NCI-H1105 treated with DMSO at 0.1 percent for 48 hours (cell line): ENCODE measurements at regions not wholly inside any gene's neighbourhood (a gene's known extent, or its start where the extent isn't known, plus 50 kb on each side); places are given as distances from the start of the nearest gene placed in this dataset.

Experiments used
- DNase-seq: peaks from one replicate; lab custom pipeline; 2025; lab: John Stamatoyannopoulos, UW

DNA sequence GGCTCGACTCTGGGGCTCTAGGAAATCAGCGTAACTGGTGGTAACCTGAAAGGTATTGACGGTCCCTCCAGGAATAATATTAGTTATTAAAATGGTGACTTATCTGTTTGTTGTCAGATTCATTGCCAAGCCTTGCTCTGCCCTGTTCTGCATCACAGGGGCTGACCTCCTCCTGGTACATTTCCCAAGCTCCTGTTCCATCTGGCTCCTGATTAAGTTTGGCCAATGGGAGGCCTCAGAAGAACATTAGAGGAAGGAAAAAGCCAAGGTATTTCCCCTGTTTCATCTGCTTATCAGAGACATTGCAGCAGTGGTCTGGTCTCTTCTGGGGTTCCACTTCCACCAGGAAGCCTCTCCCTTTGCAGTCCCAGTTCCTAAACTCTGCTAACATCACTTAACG is 527.0 kb downstream of the TNS1 start:
- no peak for DNase-seq

DNA sequence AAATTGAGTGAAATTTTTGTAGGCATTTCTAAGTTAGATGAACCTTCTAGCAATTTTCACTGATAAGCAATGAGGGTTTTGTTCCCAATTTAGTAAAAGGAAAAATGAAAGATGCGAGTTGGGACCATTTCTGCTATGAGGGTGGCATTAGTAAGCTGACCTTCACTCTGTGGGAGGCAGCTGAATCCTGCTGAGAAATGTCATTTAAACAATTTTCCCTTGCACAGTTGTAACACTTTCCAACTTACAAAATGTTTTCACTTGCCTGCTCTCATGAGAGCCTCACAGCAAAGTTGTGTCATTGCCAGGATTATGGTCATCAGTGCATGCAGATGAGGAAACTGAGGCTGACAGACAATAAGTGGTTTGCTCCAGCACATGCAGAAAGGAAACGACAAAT is 527.7 kb downstream of the TNS1 start:
- no peak for DNase-seq

DNA sequence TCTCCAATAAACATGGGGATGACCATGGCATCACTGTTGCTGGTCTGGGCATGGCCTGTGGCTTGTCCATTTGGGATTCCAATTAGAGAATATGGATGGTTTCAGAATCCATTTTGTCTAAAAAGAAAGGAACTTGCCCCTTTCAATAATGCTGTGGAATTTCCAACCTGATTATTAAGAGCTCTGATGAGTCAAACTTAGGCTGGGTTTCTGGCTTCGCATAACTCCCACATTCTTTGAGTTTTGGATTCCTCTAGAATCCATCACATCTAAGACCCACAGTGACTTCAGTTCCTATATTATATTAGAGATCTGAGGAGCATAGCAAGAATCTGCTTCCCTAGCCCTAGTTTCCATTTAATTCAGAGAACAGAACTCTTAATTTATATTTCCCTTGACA is 531.5 kb downstream of the TNS1 start:
- DNase-seq, result no peak

DNA sequence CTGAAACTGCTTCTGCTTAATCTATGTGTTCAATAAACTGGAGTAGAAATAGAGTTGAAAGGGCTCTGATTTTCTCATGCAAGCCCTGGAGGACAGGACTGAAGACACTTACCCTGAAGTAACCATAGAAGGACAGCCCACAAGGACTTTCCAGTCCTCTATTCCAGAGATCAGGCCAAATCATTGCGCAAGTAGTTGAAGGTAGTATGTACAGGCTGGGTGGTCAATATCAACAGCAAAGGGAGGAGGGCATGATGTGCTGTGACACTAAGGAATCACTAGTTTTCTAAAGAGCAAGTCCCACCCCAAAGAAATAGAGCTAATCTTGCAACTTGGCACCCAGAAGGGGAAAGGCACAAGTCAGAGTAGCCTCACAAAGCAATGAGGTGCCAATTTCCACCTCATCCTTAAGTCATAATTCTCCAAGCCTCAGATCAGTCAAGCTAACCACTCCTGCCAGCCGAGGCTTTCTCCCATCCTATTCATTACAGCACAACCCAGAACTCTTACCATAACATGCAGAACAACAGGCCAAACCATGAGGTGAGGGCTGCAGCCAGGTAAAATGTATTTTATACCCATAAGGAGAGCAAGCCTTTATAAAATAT is 533.5 kb downstream of the TNS1 start:
- no peak for DNase-seq

DNA sequence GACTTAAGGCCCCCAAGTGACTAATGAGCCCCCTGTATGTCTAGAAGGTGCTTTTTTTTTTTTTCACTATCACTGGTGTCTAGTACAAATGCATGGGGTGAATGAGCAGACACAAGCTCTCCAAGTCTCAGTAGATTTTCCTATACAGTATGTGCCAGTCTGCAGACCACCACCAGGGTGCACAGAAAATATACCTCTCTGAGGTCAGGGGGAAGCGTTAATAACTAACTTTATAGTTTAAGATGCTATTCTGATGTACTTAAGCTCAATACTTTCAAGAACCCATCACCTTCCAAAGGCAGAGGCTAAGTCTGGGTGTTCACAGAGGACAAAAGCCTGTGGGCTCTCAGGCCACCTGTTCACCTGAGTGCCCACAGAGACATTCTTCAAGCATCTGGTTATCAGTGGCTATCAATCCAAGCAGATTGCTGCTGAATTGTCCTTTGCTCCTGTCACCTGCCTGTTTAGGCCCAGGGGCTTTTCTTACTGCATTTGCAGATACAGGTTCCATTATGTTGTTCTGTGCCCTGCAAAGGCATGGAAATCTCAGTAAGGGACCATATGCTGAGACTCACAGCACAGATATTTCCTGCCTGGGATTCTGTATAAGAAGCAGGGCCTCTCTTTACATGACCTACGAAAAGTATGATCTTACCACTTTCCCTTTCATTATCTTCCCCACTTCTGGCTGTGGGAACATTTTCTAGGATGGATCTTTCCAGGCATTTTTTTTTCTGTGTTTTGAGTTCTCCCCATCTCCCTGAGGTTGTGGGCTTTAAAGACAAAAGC is 534.6 kb downstream of the TNS1 start:
- DNase-seq, result no peak

DNA sequence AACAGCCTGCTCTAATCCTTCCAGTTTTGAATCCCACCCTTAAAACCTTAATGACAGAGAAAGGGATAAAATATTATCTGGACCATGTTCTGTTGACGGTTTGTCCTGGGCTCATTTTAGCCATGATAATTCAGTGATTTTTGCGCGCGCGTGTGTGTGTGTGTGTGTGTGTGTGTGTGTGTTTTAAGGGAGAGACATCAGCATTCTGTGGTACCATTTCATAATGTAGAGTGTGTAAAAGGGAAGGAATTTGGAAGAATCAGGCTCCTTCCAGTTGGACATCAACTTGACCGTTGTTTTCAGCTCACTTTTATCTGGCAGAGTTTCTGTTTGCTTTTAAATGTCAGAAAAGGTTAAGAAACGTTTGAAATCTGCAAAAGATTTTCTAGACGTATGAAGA is 535.5 kb downstream of the TNS1 start:
- DNase-seq, result no peak

DNA sequence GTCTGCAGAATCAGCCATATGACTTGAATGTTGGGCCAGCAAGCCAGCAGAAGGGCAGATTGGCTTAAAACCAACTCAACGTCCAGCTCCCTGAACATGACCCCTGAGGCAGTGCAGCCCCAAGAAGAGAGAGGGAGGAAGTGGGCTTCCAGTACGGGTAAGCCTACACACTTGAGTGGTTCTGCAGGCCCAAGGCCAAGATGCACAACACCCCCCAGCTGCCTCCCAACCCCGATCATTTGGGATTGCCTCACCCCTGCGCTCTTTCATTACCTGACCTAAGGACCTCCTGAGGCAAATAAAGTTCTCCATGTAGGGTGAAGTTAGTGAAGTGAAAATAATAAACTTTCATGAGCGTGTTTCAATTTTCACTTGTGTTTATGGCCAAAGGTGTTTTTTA is 536.0 kb downstream of the TNS1 start:
- DNase-seq, result no peak

DNA sequence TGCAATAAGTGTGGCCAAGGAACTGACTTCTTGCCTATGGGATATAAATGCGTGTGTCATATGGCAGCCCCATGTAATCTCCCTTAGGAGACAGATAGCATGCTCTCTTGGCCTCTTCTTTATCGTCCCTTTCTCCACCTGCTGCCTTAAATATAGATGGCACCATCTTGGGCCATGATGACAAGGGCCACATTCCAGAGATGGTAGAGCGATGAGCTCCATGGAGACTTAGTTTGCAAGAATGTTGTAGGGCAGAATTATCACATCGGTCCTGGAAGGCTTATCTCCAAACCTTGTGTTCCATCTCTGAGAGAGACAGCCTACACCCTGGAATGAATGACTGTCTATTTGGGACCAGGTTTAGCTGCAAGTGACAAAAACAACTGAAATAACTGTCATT is 536.7 kb downstream of the TNS1 start:
- no peak for DNase-seq

DNA sequence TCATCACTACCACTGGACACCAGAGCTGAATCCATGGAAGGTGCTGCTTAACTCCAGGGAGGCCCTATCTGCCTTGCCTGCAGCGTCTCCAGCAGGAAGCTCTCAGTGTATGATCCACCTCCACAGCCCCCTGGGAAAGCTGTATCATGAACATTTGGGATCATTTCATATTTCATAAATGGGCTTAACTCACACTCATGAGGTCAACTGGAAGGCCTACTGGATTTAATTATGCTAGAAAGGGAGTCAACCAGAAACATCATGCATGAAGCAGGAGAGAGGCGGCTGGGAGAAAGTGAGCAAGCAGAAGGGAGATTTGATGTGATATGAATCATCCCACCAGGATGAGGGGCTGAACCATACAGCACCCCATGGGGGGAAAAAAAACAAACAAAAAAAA is 537.7 kb downstream of the TNS1 start:
- DNase-seq, result no peak

DNA sequence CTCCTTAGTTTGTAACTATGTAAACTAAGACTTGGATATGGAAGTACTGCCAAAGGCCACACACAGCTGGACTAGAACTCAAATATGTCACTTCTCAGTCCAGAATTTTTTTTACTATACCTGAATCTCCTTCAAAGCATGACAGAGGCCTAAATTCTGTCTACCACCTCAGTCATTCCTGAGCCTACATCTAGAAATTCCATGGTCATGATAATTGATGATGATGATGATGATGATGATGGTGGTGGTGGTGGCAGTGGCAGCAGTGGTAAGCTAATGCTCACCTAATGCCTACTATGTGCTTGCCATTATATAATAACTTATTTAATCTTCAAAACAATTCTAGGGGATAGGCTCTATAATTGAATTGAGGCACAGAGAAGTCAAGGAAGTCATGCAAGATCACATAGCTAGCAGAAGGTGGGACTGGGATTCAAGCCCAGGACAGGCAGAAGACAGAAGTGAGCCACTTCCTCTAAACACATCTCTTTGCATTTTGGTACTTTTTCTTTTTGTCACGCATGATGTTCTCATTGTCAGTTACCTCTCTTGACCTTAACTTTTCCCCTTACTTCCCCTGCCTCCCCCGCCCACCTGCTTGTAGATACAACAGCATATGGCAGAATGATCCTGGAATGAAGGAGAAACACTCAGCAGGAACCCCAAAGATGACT is 539.3 kb downstream of the TNS1 start:
- DNase-seq, result no peak

DNA sequence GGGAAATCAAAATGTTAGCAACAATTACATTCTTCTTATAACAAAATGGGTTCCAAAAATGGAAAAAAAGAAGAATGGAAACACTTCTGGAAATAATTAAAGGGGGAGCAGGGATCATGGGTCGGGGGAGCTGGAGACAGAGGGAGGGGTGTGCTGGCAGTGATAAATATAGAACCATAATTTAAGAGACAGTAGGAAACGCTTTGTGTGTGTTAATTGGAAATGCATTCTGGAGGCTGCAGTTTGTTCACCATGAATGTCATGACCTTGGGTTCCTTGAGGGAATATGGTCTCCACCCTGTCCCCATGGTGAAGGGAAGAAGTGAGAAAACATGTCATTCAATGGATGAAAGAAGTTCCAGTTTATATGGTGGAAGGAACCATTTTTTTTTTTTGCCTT is 540.7 kb downstream of the TNS1 start:
- DNase-seq, result no peak

DNA sequence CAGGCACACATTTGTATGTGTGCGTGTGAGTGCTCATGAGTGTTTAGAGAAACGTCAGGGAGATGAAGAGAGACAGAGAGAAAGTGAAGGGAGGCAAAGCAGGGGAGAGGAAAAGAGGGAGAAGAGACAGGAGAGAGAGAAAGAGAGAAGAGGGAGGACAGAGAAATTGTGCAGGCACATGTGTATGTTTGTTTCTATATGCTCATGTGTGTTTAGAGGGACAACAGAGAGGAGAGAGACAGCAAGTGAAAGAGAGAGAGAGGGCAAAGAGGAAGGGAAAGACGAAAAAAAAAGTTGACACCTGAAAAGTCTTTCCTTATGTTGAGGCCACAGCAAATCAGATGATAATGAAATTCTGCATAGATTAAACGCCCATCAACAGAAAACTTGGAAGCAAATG is 541.1 kb downstream of the TNS1 start:
- DNase-seq, result no peak

DNA sequence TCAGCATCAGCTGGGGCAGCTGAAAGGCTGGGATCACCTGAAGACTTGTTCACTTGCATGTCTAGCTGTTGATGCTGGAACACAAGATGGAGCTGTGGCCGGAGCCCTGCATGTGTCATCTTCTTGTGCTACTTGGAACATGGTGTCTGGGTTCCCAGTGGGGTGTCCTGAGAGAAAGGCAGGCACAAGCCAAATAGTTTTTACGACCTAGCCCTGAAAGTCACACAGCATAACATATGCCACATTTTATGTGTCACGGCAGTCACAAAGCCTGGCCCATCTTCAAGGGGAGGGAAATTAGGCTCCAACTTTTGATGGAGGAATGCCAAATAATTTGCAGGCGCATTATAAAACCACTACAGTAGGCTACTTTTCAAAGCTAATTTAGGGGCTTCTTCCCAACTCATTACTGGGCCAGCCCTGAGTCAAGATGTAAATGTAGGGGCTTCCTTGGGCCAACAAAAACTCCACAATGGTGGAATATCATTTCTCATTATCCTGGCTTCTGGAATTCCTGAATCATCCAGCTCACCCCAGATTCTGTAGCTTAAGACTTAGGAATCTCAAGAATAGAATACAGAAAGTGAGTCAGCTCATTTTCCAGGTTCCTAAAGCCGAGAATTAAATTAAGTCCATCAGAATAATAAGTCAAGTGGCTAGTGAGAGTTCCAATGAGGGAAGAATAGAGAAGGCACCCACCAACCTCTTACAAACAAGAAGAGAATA is 543.0 kb downstream of the TNS1 start:
- DNase-seq, result no peak

DNA sequence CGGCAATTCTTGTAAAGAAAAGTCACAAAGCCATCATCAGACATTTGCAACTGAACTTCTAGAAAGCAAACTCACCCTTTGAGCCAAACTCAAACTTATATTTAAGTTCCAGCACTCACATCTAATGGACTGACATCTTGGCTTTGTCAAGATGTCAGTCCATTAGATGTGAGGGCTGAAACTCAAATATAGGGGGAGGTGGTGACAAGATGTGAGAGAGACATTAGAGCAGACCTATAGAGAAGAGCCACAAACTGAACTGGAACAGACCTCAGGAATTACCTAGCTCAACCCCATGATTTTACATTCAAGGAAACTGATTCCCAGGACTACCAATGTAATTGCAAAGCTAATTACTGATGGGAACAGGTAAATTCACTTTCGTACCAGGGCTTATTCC is 543.8 kb downstream of the TNS1 start:
- DNase-seq, result no peak

DNA sequence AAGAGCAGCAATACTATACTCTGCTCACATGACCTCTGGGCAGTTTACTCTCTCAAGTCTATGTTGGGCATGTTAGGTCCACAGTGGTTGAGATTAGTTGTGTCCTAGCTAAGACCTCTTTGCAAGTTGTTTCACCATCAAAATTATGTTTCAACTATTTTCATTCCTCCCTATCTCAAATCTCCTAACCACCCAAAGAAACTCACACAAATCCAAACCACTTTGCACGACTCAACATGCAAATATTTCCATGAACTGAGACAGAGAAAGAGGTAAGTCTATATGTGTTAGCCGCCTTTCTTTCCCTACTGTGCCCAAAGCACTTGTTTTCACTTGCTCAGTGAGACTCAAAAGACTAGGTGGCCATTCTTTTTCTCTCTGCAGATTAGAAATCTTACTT is 546.8 kb downstream of the TNS1 start:
- no peak for DNase-seq

DNA sequence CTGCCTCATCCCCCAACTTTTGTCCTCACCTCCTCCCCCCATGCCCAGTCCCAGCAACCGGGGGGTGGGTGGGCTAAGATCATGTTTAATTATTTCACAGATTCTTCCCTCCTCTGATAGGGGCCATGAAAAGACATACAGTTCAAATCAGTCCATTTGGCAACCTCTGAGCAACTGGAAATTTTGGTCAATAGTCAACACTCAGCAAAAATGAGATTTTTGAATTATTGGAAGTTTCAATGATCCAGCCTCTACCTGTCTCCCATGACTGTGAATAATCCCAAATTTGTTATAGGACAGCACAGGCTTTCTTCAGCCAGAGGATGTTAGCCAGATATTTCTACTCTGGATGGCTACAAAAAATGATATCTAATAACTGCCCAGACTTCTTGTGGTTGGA is 549.9 kb downstream of the TNS1 start:
- no peak for DNase-seq

DNA sequence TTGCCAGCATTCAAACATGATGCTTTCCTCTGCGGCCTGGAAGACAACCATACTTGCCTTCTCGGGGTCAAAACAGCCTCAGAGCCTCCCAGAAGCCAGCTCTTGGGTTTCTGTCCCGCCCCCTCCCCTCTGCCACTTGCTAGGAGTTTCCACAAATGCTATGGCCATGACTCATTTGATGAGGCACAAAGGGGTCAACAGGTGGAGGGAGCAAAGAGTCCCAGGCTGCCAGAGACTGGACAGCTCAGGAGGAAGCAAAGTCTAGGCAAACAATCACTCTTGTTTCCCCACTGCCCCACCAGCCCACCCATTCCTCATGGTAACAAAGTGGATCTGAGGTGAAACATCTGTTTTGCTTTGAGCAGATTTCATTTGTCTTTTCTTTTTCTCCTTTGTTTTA is 551.1 kb downstream of the TNS1 start:
- no peak for DNase-seq

DNA sequence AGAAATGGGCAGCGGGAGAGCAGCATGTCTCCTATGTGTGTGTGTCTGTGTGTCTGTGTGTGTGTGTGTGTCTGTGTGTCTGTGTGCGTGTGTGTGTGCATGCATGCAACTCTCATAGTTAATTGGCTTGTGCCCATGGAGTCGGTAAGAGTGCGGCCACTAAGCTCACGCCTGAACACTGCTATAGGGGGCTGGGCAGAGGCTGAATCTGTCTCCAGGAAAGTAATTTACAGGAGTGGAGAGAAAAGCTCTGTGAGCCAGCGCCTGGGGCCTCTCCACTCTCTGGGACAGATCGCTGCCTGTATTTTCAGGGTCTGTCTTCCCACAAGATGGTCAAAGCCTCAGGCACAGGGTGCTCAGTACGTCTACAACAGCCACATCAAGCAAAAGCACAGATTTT is 553.4 kb downstream of the TNS1 start:
- no peak for DNase-seq

DNA sequence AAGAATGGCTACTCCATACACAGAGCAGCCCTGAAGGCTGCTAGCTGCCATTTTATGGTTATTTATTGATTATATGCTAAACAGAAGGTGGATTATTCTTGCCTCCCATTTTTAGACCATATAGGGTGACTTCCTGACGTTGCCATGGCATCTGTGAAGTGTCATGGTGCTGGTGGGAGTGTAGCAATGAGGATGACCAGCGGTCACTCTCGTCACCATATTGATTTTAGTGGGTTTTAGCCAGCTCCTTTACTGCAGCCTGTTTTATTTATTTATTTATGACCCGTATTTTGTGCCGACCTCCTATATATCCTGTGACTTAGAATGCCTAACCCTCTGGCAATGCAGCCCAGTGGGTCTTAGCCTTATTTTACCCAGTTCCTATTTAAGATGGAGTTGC is 553.9 kb downstream of the TNS1 start:
- DNase-seq, result no peak

DNA sequence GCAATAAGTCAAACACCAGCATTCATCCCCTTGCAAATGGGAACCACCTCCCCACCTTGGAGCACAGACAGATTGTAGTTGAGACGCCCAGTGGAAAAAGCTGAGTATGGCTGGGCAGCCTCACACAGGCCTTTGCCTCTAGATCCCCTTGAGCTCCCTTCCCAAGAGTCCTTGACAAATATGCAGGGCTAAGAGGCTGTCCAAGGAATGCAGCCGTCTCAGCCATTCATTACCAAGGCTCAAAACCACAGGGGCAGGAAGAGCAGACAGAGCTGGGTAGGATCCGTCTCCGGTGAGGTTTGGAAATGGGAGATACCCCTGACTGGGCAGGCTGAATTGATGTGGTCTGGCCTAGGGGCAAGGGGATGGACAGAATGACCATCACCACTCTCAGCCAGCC is 557.1 kb downstream of the TNS1 start:
- DNase-seq, result no peak

DNA sequence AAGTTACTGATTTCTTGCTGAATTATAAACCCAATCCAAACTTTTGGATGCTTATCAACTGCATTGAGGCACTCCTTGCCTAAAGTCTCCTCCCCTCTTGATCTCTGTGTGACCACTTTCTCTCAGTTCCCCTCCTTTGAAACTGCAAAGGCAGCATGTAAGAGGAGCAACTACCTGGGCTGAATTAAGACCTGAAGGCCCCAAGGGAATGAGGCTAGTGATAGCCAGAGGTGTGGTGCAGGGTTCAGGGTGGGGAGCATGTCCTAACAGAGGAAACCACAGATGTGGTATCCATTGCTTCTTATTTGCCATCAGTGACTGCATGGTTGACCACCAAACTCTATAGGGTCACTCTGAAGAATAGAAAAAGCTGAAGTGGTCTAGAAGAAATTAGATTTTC is 557.9 kb downstream of the TNS1 start:
- DNase-seq, result no peak

DNA sequence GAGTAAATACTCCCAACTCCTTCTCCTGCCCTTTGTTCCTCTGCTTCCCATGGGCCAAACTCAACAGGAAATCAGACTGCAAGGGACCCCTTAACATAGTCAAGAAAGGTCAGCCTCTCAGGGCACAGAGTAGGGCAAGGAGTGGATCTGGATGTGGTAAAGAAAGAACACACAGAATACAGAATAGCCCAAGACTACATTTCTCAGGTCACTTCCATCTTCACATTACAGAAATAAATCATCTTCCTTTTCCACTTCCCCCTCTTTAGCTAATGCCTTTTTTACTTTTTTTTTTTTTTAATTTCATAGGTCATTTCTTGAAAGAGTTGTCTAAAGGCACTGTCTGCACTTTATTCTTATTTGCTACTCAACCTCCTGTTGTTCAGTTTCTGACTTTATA is 558.3 kb downstream of the TNS1 start:
- DNase-seq, result no peak

DNA sequence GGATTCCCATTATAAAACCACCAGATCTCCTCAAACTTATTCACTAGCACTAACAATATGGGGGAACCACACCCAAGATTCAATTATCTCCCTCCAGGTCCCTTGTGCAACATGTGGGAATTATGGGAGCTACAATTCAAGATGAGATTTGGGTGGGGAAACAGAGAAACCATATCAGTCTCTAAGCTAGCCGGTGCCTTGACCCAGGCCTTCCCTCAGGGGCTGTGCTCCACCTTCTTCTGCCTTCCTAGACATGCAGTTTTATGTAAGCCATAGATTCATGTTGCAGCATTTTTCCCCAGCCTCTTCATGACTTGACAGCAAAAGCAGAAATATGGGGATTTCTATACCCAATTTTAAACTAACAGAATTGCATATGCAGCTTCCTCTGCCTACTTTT is 559.2 kb downstream of the TNS1 start:
- no peak for DNase-seq
